ENCODE measurements at regions not wholly inside any gene's neighbourhood (a gene's known extent, or its start where the extent isn't known, plus 50 kb on each side); places are given as distances from the start of the nearest gene placed in this dataset.
"Not testable (repeated sequence)": the region's sequence is repeated elsewhere in the genome, so short reads cannot be mapped to it uniquely, and the experiment has no call there.

DNA sequence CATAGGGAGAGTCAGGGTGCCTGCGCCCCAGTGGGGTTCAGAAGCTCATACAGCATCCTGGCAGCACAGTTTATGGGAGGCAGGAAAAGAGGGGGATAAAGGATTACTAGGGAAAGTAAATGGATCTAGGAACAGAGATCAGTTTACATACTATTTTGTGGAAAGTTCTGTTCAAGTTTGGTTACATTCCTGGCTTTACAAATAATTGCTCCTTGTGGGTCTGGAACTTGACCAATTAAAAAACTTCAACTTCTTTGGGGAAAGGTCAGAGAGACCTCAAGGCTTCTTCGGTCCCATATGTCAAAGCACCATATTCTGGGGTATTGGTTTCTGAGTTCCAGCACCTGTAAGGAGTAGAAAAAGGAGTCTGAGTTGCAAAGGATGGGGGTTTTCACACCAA lies 64.1 kb downstream of the ZDHHC19 start:
- DNase-seq (ENCODE audit: low read depth): no peak

DNA sequence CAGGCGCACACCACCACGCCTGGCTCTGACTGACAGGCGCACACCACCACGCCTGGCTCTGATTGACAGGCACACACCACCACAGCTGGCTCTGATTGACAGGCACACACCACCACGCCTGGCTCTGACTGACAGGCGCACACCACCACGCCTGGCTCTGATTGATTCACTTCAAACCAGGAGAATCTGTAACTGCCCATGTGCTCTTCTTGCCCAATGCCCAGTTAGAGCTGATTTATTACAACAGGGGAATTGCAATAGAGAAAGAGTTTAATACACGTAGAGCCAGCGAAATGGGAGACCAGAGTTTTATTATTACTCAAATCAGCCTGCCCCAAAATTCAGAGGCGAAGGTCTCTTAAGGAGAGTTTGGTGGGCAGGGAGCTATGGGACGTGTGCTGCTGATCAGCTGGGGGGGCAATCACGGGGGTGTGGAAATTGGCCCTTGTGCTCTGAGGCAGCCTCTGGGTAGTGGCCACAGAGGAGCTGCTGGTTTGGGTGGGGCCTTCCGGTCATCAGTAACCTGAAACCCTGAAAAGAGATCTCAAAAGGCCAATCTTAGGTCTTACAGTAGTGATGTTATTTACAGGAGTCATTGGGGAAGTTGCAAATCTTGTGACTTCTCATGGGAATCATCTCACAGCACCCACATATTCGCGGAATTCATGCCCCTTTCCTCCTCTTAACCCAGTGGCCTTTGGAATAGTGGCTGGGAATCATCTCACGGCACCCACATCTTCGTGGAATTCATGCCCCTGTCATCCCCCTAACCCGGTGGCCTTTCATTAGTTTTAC lies 63.8 kb upstream of the TFRC start:
- DNase-seq (ENCODE audit: low read depth): no peak

DNA sequence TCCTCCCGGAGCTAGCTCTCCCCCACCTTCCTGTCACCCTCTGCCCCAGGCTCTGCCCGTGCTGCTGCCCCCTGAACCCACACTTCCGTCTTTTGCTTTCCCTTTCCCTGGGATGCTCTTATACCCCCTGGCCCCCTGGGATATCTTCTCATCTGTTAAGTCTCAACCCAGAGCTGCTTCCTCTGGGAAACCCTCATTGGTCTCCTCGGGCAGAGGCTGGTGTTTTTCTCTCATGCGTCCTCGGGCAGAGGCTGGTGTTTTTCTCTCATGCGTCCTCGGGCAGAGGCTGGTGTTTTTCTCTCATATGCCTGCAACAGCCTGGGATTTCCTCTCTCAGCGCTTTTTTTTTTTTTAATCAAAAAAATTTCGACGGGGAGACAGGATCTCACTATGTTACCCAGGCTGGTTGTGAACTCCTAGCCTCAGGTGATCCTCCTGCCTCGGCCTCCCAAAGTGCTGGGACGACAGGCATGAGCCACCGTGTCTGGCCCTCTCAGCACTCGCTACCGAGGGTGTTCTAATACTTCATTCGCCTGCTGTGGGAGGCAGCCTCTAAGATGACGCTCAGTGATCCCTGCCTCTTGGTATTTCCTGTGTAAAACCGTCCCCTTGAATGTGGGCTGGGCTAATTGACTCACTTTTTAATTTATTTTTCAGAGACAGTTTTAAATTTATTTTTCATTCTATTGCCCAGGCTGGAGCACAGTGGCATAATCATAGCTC lies 62.7 kb upstream of the TFRC start:
- DNase-seq (ENCODE audit: low read depth): peak; percentile 39

DNA sequence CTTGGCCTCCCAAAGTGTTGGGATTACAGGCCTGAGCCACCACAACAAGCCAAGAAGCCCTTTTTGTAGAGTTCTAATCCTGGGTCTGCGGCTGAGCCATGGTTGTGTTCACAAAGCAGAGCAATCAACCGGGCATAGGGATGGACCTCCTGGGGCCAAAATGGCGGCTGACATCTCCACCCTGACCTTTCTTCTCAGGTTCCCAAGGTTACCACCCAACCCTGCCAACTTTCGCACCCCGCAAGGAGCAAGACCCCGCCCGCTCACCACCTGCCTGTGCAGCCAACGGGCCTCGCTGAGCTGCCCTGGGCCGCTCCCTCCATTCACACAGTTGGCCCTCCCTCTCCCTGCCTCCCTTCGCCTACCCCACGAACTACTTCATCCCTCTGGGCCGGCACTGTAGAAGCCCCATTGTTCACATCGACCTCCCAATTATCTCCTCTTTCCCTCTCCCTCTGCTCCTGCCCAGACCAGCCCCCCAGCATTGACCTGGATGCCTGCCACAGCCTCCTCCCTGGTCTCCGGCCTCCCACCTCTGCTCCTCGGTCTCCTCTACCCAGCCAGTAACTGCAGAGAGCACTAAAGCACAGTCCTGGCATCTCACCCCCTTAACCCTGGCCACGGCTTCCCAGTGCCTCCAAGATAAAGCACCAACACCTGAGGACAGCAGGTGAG lies 62.0 kb upstream of the TFRC start:
- DNase-seq (ENCODE audit: low read depth): no peak

DNA sequence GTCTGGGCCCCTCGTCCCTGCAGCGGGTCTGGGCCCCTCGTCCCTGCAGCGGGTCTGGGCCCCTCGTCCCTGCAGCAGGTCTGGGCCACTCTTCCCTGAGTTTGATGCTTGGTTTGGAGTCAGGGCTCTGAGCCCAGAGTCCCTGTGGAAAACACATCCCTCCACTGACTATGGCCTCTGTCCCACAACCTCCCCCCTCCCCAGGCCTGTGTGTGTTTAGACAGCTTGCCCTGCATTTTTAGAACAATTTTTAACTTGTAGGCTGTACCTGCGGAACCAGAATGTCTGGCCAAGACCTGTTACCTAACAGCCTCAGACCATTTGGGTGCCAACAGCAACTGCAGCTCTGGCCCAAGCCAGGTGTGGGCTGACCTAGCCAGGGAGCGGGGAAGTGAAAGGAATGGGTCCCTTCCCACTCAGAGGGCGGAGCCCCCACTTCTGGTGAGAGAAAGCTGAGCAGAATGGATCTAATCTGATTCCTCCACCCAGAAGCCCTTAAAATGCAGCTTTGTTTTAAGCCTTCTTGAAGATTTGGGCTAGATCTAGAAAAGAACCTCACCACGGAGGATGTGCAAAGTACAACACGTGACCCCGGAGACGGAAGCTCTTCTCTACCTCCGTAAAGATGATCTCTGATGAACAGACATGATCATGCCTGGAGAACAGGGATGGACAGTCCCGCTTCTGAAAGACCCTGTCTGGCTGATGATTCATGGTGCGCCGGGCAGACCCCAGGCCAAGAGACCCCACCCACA lies 60.5 kb upstream of the TFRC start:
- DNase-seq (ENCODE audit: low read depth): no peak

DNA sequence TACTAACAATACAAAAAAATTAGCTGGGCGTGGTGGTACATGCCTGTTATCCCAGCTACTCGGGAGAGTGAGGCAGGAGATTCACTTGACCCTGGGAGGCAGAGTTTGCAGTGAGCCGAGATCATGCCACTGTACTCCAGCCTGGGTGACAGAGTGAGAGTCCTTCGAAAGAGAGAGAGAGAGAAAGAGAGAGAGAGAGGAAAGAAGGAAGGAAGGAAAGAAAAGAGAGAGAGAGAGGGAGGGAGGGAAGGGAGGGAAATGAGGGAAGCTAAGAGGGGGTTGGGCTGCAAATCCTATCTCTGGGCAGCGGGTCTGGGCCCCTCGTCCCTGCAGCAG lies 59.9 kb upstream of the TFRC start:
- DNase-seq (ENCODE audit: low read depth): no peak

DNA sequence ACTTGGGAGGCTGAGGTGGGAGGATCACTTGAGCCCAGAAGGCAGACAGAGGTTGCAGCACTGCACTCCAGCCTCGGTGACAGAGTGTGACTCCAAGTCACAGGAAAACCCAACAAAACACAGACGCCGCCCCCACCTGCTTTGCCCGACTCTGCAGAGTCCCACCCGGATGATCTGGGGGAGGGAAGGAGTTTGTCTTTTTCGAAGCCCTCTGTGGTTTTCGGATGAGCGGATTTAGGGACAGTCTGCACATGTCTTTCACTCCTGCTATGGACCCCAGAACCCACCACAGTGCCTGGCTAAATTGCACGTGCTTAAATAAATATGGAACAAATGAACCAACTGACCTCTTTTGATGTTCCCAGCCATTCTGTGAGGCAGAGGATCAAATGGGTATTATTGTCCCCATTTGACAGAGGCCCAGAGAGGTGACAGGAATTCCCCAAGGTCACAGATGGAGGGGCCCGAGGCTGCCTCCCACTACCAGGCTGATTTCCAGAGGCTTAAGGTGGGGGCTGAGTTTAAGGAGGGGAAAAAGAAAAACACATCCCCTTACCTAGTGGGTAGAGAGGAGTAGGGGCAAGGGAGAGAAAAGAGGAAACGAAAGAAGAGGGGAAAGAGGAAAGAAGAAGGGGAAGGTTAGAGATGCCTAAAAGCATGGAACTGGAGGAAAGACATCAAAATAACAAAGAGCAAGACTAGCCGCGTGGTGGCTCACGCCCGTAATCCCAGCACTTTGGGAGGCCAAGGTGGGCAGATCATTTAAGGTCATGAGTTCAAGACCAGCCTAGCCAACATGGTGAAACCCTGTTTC lies 59.4 kb upstream of the TFRC start:
- no peak for DNase-seq (ENCODE audit: low read depth)

DNA sequence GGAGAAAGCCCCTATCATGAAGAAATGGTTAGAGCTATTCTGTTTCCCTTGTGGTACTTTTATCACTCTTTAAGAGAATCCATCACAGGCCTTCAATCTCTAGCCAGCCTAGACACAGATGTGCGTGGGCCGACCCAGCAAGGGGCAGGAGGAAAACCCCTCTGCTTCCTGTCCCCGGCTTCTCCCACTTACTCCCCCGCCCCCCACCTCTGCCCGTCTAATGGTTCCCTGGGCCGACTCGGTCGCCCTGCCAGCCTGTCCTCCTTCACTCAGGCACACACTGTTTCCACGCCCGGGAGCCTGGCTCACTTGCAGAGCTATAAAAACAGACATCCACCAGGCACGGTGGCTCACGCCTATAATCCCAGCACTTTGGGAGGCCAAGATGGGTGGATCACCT lies 58.3 kb upstream of the TFRC start:
- DNase-seq (ENCODE audit: low read depth): no peak

DNA sequence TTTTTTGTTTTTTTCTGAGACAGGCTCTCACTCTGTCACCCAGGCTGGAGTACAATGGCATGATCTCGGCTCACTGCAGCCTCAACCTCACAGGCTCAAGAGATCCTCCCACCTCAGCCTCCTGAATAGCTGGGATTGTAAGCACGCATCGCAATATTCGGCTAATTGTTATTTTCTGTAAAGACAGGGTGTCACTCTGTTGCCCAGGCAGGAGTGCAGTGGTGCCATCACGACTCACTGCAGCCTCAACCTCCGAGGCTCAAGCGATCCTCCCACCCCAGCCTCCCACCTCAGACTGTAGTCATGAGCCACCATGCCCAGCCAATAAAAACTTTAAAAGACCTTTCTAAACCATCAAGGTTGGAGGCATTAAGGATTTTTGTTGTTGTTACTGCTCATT lies 57.4 kb upstream of the TFRC start:
- no peak for DNase-seq (ENCODE audit: low read depth)

DNA sequence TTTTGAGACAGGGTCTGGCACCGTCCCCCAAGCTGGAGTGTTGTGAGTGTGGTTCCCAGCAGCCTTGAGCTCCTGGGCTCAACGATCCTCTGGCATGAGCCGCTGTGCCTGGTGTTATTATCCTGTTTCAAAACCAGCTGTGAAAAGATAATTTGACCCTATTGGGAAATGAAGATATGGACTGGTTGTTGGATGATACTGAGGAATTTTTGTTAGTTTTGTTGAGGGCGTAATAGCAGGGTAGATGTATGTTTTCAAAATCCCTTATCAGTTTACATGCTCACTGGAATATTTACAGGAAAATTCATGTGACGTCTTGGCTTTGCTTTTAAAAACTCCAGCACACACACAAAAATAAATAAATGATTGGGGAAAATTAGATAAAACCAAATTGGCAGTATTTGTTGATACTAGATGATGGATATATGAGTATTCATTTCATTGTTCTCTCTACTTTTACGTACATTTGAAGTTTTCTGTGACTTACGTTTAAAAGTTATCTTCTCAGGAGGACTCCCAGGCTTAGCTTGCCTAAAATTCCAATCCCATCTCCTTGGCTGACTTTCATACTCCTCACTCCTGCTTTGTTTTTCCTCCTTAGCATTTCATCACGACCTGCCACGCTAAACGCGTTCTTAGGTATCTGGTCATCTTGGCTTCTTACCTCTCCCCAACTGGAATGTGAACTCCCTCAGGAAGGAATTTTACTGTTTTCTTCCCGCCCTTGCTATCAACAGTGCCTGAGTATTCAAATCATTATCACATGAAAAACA lies 56.8 kb upstream of the TFRC start:
- DNase-seq (ENCODE audit: low read depth): no peak

DNA sequence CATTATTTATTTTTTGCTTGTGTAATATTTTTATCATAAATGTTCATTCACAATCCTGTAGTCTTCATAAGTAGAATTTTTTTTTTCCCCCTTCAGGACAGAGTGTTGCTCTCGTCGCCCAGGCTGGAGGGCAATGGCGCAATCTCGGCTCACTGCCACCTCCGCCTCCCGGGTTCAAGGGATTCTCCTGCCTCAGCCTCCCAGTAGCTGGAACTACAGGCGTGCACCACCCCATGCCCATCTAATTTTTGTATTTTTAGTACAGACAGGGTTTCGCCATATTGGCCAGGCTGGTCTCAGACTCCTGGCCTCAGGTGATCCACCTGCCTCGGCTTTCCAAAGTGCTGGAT lies 54.7 kb upstream of the TFRC start:
- DNase-seq (ENCODE audit: low read depth): not testable (repeated sequence)

DNA sequence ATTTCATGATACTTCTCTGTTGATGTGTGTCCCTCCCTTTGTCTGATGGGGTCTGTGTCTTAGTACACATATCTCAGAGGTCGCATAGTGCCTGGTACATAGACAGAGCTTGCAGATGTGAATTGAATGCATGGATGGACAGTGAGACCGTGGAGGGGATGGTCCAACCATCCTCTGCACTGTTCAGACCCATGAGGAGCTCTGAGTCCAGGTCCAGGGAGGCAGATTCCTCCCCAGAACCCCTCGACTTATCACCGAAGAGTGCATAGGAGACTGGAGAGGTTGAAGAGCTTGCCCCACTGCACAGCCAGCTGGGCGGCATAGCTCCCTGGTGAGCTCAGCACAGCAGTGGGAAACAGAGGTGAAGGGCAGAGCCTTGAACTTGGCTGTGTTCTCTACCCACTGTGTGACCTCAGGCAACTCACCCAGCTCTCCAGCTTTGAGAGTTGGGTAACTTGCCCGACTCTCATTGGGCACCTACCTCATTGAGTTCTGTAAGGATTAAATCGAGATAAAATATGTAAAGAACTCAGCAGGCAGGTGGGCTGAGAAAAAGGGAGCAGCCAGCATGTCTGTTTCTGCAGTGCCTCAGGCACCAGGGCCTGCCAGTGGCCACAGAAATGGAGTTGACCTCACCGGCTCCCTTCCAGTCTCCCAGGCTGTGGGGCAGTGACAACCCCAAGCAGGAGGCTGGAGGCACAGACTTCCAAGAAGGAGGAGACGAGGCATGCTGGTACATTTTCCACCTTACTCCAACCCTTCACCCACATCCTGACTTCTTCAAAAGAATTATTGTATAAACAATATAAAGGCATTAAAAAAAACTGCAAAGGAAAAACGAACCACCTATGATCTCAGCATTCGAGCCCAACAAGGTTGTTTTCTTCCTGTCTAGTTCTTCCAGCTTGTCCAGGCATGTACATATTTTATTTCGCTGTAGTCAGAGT lies 54.1 kb upstream of the TFRC start:
- no peak for DNase-seq (ENCODE audit: low read depth)

DNA sequence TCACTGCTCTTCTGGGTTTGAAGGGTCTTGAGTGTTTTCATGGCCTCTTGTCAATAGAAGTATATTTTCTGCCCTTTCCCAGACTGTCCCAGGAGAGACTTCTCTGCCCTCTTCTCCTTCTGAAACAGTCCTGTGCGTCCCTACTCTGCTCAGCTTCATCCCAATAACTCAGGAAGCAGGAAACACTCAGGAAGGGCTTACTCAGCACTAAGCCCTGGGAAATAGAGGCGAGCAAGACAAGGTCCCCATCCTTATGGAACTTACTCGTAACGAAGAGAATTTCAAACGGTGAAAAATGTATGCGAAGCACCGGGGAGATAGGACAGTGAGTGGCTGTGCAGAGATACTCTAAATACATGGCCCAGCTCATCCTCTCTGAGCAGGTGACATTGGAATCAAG lies 52.8 kb upstream of the TFRC start:
- no peak for DNase-seq (ENCODE audit: low read depth)

DNA sequence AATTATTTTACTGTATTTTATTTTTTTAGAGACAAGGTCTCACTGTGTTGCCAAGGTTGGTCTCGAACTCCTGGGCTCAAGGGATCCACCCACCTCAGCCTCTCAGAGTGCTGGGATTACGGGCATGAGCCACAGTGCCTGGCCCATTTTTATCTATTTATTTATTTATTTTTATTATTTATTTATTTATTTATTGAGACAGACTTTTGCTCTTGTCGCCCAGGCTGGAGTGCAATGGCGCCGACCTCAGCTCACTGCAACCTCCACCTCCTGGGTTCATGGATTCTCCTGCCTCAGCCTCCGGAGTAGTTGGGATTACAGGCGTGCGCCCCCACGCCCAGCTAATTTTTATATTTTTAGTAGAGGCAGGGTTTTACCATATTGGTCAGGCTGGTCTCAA lies 52.0 kb upstream of the TFRC start:
- not testable (repeated sequence) for DNase-seq (ENCODE audit: low read depth)

DNA sequence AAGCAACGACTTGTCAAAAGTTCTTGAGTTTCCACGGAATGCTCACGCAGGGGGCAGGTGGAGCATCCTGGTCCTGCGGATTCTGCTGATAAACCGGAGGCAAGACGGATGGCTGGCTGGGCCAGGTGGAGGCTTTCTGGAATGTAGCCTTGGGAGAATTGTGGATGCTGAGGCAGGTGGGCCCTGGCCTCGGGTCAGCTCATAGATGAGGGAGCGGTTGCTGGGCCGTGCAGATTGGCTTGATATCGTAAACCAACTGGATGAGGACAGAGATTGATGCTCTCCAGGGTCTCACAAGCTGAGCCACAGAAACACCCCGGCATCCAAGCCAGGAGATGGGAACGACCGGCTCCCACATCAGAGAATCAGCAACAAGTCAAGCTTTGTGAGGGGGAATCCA lies 50.0 kb upstream of the TFRC start:
- DNase-seq (ENCODE audit: low read depth): no peak
